GM21390 (cell line): ENCODE measurements at regions not wholly inside any gene's neighbourhood (a gene's known extent, or its start where the extent isn't known, plus 50 kb on each side); places are given as distances from the start of the nearest gene placed in this dataset.

Experiments used
- ATAC-seq: cut with Tn5 transposase; IDR thresholded peaks from one replicate; pipeline ENCODE4 v1.9.1; 2021; ENCODE audit not compliant: unreplicated experiment

GRCh38 chr1:208923946-208924720, 659.4 kb upstream of the CAMK1G start:
- ATAC-seq = no peak

- ATAC-seq = no peak
These were observed 658.6 kb upstream of the CAMK1G start for GRCh38 chr1:208924928-208925327.

GRCh38 chr1:208928349-208929010, 655.0 kb upstream of the CAMK1G start:
- no peak for ATAC-seq

- ATAC-seq = no peak
These were observed 653.9 kb upstream of the CAMK1G start for GRCh38 chr1:208929575-208929974.

- no peak for ATAC-seq
These were observed 651.6 kb upstream of the CAMK1G start for GRCh38 chr1:208931936-208932335.

- ATAC-seq = no peak
These were observed 649.5 kb upstream of the CAMK1G start for GRCh38 chr1:208933984-208934525.

GRCh38 chr1:208934933-208935332, 648.6 kb upstream of the CAMK1G start:
- no peak for ATAC-seq

GRCh38 chr1:208935517-208936187, 647.9 kb upstream of the CAMK1G start:
- ATAC-seq = no peak

- ATAC-seq = no peak
These were observed 643.9 kb upstream of the CAMK1G start for GRCh38 chr1:208939537-208940085.

GRCh38 chr1:208942394-208943130, 641.0 kb upstream of the CAMK1G start:
- ATAC-seq = no peak

- ATAC-seq = no peak
These were observed 640.2 kb upstream of the CAMK1G start for GRCh38 chr1:208943291-208943690.

- no peak for ATAC-seq
These were observed 638.5 kb upstream of the CAMK1G start for GRCh38 chr1:208944981-208945451.

GRCh38 chr1:208950206-208950605, 633.3 kb upstream of the CAMK1G start:
- no peak for ATAC-seq

GRCh38 chr1:208951026-208951525, 632.4 kb upstream of the CAMK1G start:
- no peak for ATAC-seq

GRCh38 chr1:208951908-208952307, 631.6 kb upstream of the CAMK1G start:
- no peak for ATAC-seq

GRCh38 chr1:208962867-208963266, 620.6 kb upstream of the CAMK1G start:
- no peak for ATAC-seq

- no peak for ATAC-seq
These were observed 618.2 kb upstream of the CAMK1G start for GRCh38 chr1:208965351-208965750.

GRCh38 chr1:208967334-208967733, 616.2 kb upstream of the CAMK1G start:
- no peak for ATAC-seq

GRCh38 chr1:208974717-208975116, 608.8 kb upstream of the CAMK1G start:
- no peak for ATAC-seq

GRCh38 chr1:208975456-208975855, 608.1 kb upstream of the CAMK1G start:
- no peak for ATAC-seq
